GM12873 (cell line): ENCODE measurements at regions not wholly inside any gene's neighbourhood (a gene's known extent, or its start where the extent isn't known, plus 50 kb on each side); places are given as distances from the start of the nearest gene placed in this dataset.

Experiments
- CTCF ChIP-seq: IDR thresholded peaks from 2 replicates; pipeline ENCODE4 v1.5.1; 2012; ENCODE audit warnings: low read depth, mild to moderate bottlenecking, moderate library complexity, low read length, control low read depth; ENCODE audit not compliant: insufficient read depth; ENCODE audit errors: missing control alignments

DNA sequence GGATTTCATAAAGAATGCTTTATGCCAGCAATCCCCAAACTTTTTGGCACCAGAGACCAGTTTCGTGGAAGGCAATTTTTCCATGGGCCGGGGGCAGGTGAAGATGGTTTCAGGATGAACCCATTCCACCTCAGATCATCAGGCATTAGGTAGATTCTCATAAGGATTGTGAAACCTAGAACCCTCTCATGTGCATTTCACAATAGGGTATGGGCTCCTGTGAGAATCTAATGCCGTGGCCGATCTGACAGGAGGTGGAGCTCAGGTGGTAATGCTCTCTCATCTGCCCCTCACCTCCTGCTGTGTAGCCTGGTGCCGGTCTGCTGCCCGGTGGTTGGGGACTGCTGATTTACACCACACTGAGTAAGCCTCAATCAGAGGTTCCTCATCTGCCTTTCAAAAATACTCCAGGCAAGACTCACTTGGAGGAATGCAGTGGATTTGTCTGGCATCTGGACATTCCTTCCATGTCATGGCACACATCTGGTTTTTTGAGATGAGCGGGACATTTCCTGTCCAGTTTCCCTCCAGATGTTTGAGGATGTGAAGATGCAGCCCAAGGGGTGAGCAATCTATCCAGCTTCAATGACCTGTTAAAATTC lies 185.8 kb downstream of the VAPA start:
- TF ChIP-seq CTCF, result no peak

GRCh38 chr18:10100196-10100595 lies 186.4 kb downstream of the VAPA start:
- no peak for TF ChIP-seq CTCF

GRCh38 chr18:10100941-10101701 lies 187.3 kb downstream of the VAPA start:
- TF ChIP-seq CTCF, result no peak

DNA sequence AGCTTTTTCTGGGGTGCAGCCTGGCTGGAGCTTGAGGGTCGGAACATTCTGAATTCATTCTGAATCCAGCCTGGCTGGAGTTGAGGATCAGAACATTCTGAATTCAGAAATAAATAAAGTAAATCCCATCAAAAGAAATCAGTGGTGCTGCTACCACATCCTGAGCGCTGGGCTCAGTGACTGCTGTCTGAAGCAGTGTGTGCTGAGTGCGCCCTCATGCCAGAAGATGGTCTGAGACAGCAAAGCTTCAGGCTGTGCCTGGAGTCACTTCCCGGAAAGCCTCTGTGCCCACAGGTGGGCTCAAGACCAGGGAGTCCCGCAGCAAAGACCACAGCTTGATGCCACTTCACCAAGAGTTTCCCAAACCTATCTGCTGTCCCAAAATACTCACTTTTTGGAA lies 187.9 kb downstream of the VAPA start:
- no peak for TF ChIP-seq CTCF

GRCh38 chr18:10111191-10111590 lies 197.4 kb downstream of the VAPA start:
- no peak for TF ChIP-seq CTCF

DNA sequence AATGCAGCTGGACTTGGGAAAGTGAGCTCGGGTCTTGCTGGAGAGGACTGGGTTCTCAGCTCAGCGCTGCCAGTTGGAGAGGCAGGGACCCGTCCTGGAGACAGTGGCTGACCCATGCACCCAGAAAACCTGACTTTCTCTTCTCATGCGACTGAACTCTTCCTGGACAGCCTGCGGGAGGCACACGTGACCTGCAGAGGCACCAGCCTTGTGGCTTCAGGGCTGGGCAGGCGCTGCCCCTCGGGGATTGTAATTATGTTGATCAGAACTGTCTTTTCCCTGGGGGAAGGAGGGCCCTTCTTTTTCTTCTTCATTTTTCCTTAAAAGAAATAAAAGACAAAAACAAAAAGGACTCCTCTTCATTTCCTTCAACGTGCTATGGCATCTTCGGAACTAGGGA lies 198.1 kb downstream of the VAPA start:
- no peak for TF ChIP-seq CTCF

DNA sequence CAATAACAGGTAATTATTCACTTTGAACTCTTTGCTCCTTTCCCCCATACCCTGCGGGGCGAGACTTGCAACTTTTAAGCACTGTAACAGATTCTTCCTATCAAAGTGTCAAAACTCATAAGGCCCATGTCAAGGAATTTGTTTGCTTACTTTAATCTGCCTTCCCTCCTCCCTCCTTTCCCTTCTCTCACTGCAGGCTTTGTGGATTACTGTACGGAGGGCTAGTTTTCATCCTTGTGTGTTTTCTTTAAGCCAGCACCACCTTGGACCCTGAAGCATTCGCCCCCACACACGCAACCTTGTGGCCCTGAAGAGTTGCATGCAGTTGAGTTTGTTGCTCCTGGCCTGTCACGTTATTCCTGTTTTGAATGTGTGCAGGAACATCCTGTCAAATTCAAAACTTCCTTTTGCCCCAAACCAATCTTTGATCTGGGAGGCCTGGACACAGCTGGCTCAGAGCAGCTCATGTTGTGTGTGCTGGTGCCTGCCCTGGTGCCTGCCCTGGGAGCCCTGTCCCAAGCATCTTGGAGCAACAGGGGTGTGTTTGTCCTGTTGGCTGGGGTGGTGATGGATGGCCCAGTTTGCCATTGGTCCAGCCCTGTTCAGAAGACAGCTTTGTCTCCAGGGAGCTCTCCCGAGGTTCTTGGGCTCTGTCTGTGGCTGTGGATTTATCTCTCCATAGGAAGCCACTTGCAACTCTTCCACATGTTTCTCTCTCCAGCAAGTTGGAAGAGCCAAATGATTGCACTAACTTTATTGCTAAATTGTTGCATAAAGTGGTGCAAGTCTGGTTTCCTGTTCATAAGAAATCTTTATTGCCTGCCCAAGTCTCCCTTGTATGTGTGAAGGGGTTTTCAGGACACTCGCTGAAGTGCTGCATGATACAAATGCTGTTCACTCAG lies 199.6 kb downstream of the VAPA start:
- no peak for TF ChIP-seq CTCF
